Vagina (tissue), 2 donors: ENCODE measurements at regions not wholly inside any gene's neighbourhood (a gene's known extent, or its start where the extent isn't known, plus 50 kb on each side); places are given as distances from the start of the nearest gene placed in this dataset.

Experiments used
- DNase-seq, 2 donors: peaks; one replicate each; pipeline ENCODE4 v3.0.0-alpha.2; 2017; ENCODE audit errors: extremely low spot score in 2 of 2
- H3K27ac ChIP-seq: fragments of 200-600 bp; sonication (generic); one replicate; pipeline ENCODE4 v1.5.1; 2019
- H3K27me3 ChIP-seq: fragments of 200-600 bp; sonication (generic); one replicate; pipeline ENCODE4 v1.5.1; 2019
- H3K36me3 ChIP-seq, 2 donors: fragments of 200-600 bp; sonication (generic); one replicate each; pipeline ENCODE4 v1.5.1; 2017 to 2019
- H3K4me1 ChIP-seq: fragments of 200-600 bp; sonication (generic); one replicate; pipeline ENCODE4 v1.5.1; 2019
- H3K4me3 ChIP-seq, 2 donors: fragments of 200-600 bp; sonication (generic); 1 replicate in 1 of 2; 2 replicates in 1 of 2; pipeline ENCODE4 v1.5.1; 2016 to 2019
- H3K9me3 ChIP-seq: fragments of 200-600 bp; sonication (generic); one replicate; pipeline ENCODE4 v1.5.1; 2019
- CTCF ChIP-seq, 3 experiments: fragments of 450-650 bp in 2 of 3; fragments of 200-600 bp in 1 of 3; sonication (generic) in 1 of 3; IDR thresholded peaks; one replicate each; pipeline ENCODE4 v1.5.1; 2017 to 2019; ENCODE audit warnings: antibody characterized with exemption in 3 of 3, mild to moderate bottlenecking in 2 of 3, moderate library complexity in 2 of 3
- POLR2A ChIP-seq, 2 donors: fragments of 450-650 bp; IDR thresholded peaks; one replicate each; pipeline ENCODE4 v1.6.1; 2017; ENCODE audit warnings: antibody characterized with exemption in 2 of 2, mild to moderate bottlenecking in 2 of 2, moderate library complexity in 2 of 2
- POLR2AphosphoS5 ChIP-seq, 2 donors: sonication (generic); formaldehyde crosslinking; IDR thresholded peaks; one replicate each; pipeline ENCODE4 v1.9.0; 2017; ENCODE audit warnings: antibody characterized with exemption in 2 of 2, mild to moderate bottlenecking in 2 of 2, low read depth in 1 of 2; ENCODE audit not compliant: insufficient read depth in 1 of 2
- intact Hi-C: fragments of 100-400 bp; cut with DNase I; formaldehyde crosslinking; loops from one replicate; pipeline ENCODE4 v1.15.1; 2023

DNA sequence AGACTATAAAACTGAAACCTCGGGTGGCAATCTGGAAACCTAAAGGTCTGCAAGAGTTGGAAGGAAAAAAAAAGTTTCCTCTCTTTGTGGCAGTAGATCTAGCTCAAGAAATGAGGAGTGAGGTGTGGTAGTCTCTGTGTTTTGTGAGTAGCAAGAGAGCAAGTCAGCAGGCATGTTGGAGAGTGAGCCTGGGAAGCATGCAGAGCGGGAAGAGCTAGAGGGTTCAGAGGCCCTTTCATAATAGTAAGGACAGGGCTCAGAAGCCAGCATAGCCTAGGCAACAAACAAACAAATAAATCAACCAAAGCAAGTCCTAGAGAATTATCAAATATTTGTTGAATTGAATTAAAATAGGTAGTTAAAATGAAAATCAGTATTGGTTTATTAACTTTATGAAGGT, 189.7 kb upstream of the CBLB start:
- H3K9me3 ChIP-seq = no peaks in the 10 kb centered on the region
- no peak for TF ChIP-seq CTCF (IDR thresholded peaks at IDR 0.05)
- TF ChIP-seq POLR2A (IDR thresholded peaks at IDR 0.05) = no peak
- TF ChIP-seq POLR2AphosphoS5 (IDR thresholded peaks at IDR 0.05; ENCODE audit: insufficient read depth in 1 of 2, low read depth in 1 of 2) = no peak
- DNase-seq = no peak
- H3K4me1 ChIP-seq = no peaks in the 10 kb centered on the region
- no peaks in the 10 kb centered on the region for H3K36me3 ChIP-seq
- no peak overlapping the region for H3K4me3 ChIP-seq
- no peak overlapping the region for H3K27ac ChIP-seq
- intact Hi-C loops = no loop called here
- no peaks in the 10 kb centered on the region for H3K27me3 ChIP-seq

DNA sequence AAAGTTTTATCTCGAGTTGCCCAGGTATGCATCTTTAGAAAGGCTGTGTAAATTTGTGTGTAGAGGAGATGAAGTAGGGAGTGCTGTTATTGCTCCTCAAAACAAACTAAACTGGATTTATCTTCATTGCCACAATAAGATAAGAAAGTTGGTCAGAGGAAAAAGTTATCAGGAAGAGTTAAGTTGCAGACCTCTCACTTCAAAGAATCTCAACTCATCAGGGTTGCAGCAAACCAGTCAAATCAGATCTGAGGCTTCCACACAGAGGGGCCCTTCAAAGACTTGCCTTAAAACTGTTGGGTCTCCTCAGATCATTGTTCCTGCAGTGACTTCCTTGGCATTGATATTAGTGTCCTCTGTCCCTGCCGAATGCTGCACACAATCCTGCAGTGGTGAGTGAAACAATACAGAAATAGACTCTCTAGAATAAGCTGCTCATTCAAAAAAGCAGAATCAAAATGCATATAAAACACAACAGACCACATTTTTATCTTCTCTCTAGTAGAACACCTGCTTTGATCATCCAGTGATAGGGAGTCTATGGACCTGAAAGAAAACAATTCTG, 191.2 kb upstream of the CBLB start:
- DNase-seq = no peak
- intact Hi-C loops = no loop called here
- Histone ChIP-seq H3K4me1 (no peaks in the 10 kb centered on the region), H3K36me3 (no peaks in the 10 kb centered on the region), H3K9me3 (no peaks in the 10 kb centered on the region), H3K4me3 (no peak overlapping the region), H3K27ac (no peak overlapping the region), H3K27me3 (no peaks in the 10 kb centered on the region)
- TF ChIP-seq CTCF (IDR thresholded peaks at IDR 0.05) (no peak), POLR2A (IDR thresholded peaks at IDR 0.05) (no peak), POLR2AphosphoS5 (IDR thresholded peaks at IDR 0.05; ENCODE audit: insufficient read depth in 1 of 2, low read depth in 1 of 2) (no peak)

DNA sequence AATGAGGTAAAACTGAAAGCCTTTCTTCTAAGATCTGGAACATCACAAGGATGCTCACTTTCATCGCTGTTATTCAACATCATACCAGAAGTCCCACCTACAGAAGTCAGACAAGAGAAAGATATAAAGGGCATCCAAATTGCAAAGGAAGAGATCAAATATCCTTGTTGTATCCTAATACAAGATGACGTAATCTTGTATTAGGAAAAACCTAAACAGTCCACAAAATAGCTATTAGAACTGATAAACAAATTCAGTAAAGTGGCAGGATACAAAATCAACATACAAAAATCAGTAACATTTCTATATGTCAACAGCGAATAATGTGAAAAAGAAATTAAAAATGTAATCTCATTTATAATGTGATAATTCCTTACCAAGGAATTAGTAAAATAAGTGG, 195.1 kb upstream of the CBLB start:
- H3K27me3 ChIP-seq = no peaks in the 10 kb centered on the region
- H3K36me3 ChIP-seq = no peaks in the 10 kb centered on the region
- intact Hi-C loops = no loop called here
- H3K4me1 ChIP-seq = no peaks in the 10 kb centered on the region
- H3K9me3 ChIP-seq = no peaks in the 10 kb centered on the region
- DNase-seq = no peak
- H3K4me3 ChIP-seq = no peak overlapping the region
- H3K27ac ChIP-seq = no peak overlapping the region
- TF ChIP-seq POLR2AphosphoS5 (IDR thresholded peaks at IDR 0.05; ENCODE audit: insufficient read depth in 1 of 2, low read depth in 1 of 2) = no peak
- TF ChIP-seq POLR2A (IDR thresholded peaks at IDR 0.05) = no peak
- no peak for TF ChIP-seq CTCF (IDR thresholded peaks at IDR 0.05)

DNA sequence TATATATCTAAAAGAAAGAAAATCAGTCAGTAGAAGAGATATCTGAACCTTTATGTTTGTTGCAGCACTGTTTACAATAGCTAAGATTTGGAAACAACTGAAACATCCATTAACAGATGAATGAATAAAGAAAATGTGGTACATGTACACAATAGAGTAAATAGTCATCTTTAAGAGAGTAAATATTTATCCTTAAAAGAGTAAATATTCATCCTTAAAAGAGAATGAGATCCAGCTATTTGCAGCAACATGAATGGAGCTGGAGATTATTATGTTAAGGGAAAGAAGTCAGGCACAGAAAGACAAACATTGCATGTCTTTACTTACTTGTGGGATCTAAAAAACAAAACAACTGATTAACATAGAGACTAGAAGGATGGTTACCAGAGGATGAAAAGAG, 197.0 kb upstream of the CBLB start:
- DNase-seq = no peak
- no peaks in the 10 kb centered on the region for H3K36me3 ChIP-seq
- H3K27ac ChIP-seq = no peak overlapping the region
- intact Hi-C loops = no loop called here
- TF ChIP-seq POLR2A (IDR thresholded peaks at IDR 0.05) (no peak), CTCF (IDR thresholded peaks at IDR 0.05) (no peak), POLR2AphosphoS5 (IDR thresholded peaks at IDR 0.05; ENCODE audit: insufficient read depth in 1 of 2, low read depth in 1 of 2) (no peak)
- no peak overlapping the region for H3K4me3 ChIP-seq
- H3K9me3 ChIP-seq = no peaks in the 10 kb centered on the region
- no peaks in the 10 kb centered on the region for H3K4me1 ChIP-seq
- no peaks in the 10 kb centered on the region for H3K27me3 ChIP-seq

GRCh38 chr3:106067711-106068110, 198.9 kb upstream of the CBLB start:
- no peaks in the 10 kb centered on the region for H3K27me3 ChIP-seq
- TF ChIP-seq POLR2AphosphoS5 (IDR thresholded peaks at IDR 0.05; ENCODE audit: insufficient read depth in 1 of 2, low read depth in 1 of 2) (no peak), POLR2A (IDR thresholded peaks at IDR 0.05) (no peak)
- no peaks in the 10 kb centered on the region for H3K4me1 ChIP-seq
- H3K27ac ChIP-seq = no peak overlapping the region
- intact Hi-C loops = no loop called here
- H3K4me3 ChIP-seq = no peak overlapping the region
- H3K36me3 ChIP-seq = no peaks in the 10 kb centered on the region
- no peak for DNase-seq
- H3K9me3 ChIP-seq = no peaks in the 10 kb centered on the region
